ENCODE measurements at regions not wholly inside any gene's neighbourhood (a gene's known extent, or its start where the extent isn't known, plus 50 kb on each side); places are given as distances from the start of the nearest gene placed in this dataset.

GRCh38 chr22:47564158-47564450, 801.7 kb downstream of the TBC1D22A start:
- Histone ChIP-seq H3K9me3 (ENCODE audit: insufficient read depth, low read depth, low read length) (peaks cover 17% of the 10 kb centered on the region; the same call in 1 of the 2 replicates), H3K79me2 (ENCODE audit: insufficient read depth, low read length) (no peaks in the 10 kb centered on the region)

GRCh38 chr22:47563406-47564157, 801.1 kb downstream of the TBC1D22A start:
- no peak overlapping the region for H3K4me2 ChIP-seq (ENCODE audit: low read depth, low read length, poor library complexity, severe bottlenecking)
- H4K20me1 ChIP-seq (ENCODE audit: insufficient read depth, low read length, poor library complexity, severe bottlenecking): no peaks in the 10 kb centered on the region
- H3K4me3 ChIP-seq (ENCODE audit: low read length, poor library complexity, severe bottlenecking): no peak overlapping the region
- H3K9me3 ChIP-seq (ENCODE audit: insufficient read depth, low read depth, low read length): peaks cover 17% of the 10 kb centered on the region; the same call in 1 of the 2 replicates
- H3K79me2 ChIP-seq (ENCODE audit: insufficient read depth, low read length): no peaks in the 10 kb centered on the region
- TF ChIP-seq EZH2phosphoT487 (IDR thresholded peaks at IDR 0.05; ENCODE audit: borderline replicate concordance): no peak
- TF ChIP-seq CTCF (conservative IDR thresholded peaks at IDR 0.05; ENCODE audit: low read length): no peak
- H3K27me3 ChIP-seq (ENCODE audit: insufficient read depth, low read length, poor library complexity, severe bottlenecking): no peaks in the 10 kb centered on the region
- H3K9me2 ChIP-seq (replicated peaks; ENCODE audit: low read depth, low read length): no peaks in the 10 kb centered on the region
- H2AFZ ChIP-seq (ENCODE audit: low read length): no peak overlapping the region
- H3K36me3 ChIP-seq (ENCODE audit: insufficient read depth, low read length): no peaks in the 10 kb centered on the region
- no peak overlapping the region for H3K9ac ChIP-seq (ENCODE audit: low read depth, low read length, poor library complexity, severe bottlenecking)
- H3F3A ChIP-seq (ENCODE audit: low read depth): no peaks in the 10 kb centered on the region
- no peaks in the 10 kb centered on the region for H3K4me1 ChIP-seq (ENCODE audit: insufficient read depth, low read length, poor library complexity, severe bottlenecking)

More at GRCh38 chr22:47564158-47564450, 801.7 kb downstream of the TBC1D22A start:
- Histone ChIP-seq H3K9me2 (replicated peaks; ENCODE audit: low read depth, low read length) (no peaks in the 10 kb centered on the region), H3F3A (ENCODE audit: low read depth) (no peaks in the 10 kb centered on the region), H3K4me1 (ENCODE audit: insufficient read depth, low read length, poor library complexity, severe bottlenecking) (no peaks in the 10 kb centered on the region), H3K27me3 (ENCODE audit: insufficient read depth, low read length, poor library complexity, severe bottlenecking) (no peaks in the 10 kb centered on the region), H2AFZ (ENCODE audit: low read length) (no peak overlapping the region), H4K20me1 (ENCODE audit: insufficient read depth, low read length, poor library complexity, severe bottlenecking) (no peaks in the 10 kb centered on the region), H3K9ac (ENCODE audit: low read depth, low read length, poor library complexity, severe bottlenecking) (no peak overlapping the region), H3K4me3 (ENCODE audit: low read length, poor library complexity, severe bottlenecking) (no peak overlapping the region), H3K4me2 (ENCODE audit: low read depth, low read length, poor library complexity, severe bottlenecking) (no peak overlapping the region), H3K36me3 (ENCODE audit: insufficient read depth, low read length) (no peaks in the 10 kb centered on the region)
- TF ChIP-seq EZH2phosphoT487 (IDR thresholded peaks at IDR 0.05; ENCODE audit: borderline replicate concordance): no peak
- no peak for TF ChIP-seq CTCF (conservative IDR thresholded peaks at IDR 0.05; ENCODE audit: low read length)

- TF ChIP-seq CTCF (conservative IDR thresholded peaks at IDR 0.05; ENCODE audit: low read length) (no peak), EZH2phosphoT487 (IDR thresholded peaks at IDR 0.05; ENCODE audit: borderline replicate concordance) (no peak)
- Histone ChIP-seq H4K20me1 (ENCODE audit: insufficient read depth, low read length, poor library complexity, severe bottlenecking) (no peaks in the 10 kb centered on the region), H3K9ac (ENCODE audit: low read depth, low read length, poor library complexity, severe bottlenecking) (no peak overlapping the region), H3F3A (ENCODE audit: low read depth) (no peaks in the 10 kb centered on the region), H3K4me3 (ENCODE audit: low read length, poor library complexity, severe bottlenecking) (no peak overlapping the region), H3K9me2 (replicated peaks; ENCODE audit: low read depth, low read length) (no peaks in the 10 kb centered on the region), H3K36me3 (ENCODE audit: insufficient read depth, low read length) (no peaks in the 10 kb centered on the region), H3K4me2 (ENCODE audit: low read depth, low read length, poor library complexity, severe bottlenecking) (no peak overlapping the region), H3K9me3 (ENCODE audit: insufficient read depth, low read depth, low read length) (peaks cover 24% of the 10 kb centered on the region), H3K27me3 (ENCODE audit: insufficient read depth, low read length, poor library complexity, severe bottlenecking) (no peaks in the 10 kb centered on the region), H3K79me2 (ENCODE audit: insufficient read depth, low read length) (no peaks in the 10 kb centered on the region), H2AFZ (ENCODE audit: low read length) (no peak overlapping the region), H3K4me1 (ENCODE audit: insufficient read depth, low read length, poor library complexity, severe bottlenecking) (no peaks in the 10 kb centered on the region)
These were observed 799.3 kb downstream of the TBC1D22A start for GRCh38 chr22:47561766-47562165.
